NCI-H1930 (cell line): ENCODE measurements at regions not wholly inside any gene's neighbourhood (a gene's known extent, or its start where the extent isn't known, plus 50 kb on each side); places are given as distances from the start of the nearest gene placed in this dataset.
"Not testable (repeated sequence)": the region's sequence is repeated elsewhere in the genome, so short reads cannot be mapped to it uniquely, and the experiment has no call there.

Experiments used
- DNase-seq, 2 experiments: peaks; one replicate each; lab custom pipeline; 2025; lab: John Stamatoyannopoulos, UW

GRCh38 chr4:112708772-112709171 is 71.8 kb downstream of the LARP7 start:
- no peak for DNase-seq

GRCh38 chr4:112714922-112715901 is 78.3 kb downstream of the LARP7 start:
- no peak for DNase-seq

GRCh38 chr4:112717856-112718255 is 80.9 kb downstream of the LARP7 start:
- no peak for DNase-seq

- no peak for DNase-seq
Observed at GRCh38 chr4:112721627-112722026, 84.7 kb downstream of the LARP7 start.

GRCh38 chr4:112726041-112726440 is 89.1 kb downstream of the LARP7 start:
- DNase-seq, result no peak

GRCh38 chr4:112727728-112728127 is 90.8 kb downstream of the LARP7 start:
- not testable (repeated sequence) for DNase-seq

- DNase-seq, result no peak
Observed at GRCh38 chr4:112731715-112732114, 94.8 kb downstream of the LARP7 start.

GRCh38 chr4:112732142-112732541 is 95.2 kb downstream of the LARP7 start:
- no peak for DNase-seq

- DNase-seq, result no peak
Observed at GRCh38 chr4:112735474-112735951, 98.6 kb downstream of the LARP7 start.

- no peak for DNase-seq
Observed at GRCh38 chr4:112736718-112737135, 99.8 kb downstream of the LARP7 start.

- DNase-seq, result no peak
Observed at GRCh38 chr4:112739442-112739841, 102.5 kb downstream of the LARP7 start.

GRCh38 chr4:112747036-112747435 is 110.1 kb downstream of the LARP7 start:
- DNase-seq, result no peak

GRCh38 chr4:112748352-112748878 is 111.5 kb downstream of the LARP7 start:
- no peak for DNase-seq

- DNase-seq, result not testable (repeated sequence)
Observed at GRCh38 chr4:112750749-112751148, 113.8 kb downstream of the LARP7 start.

GRCh38 chr4:112751447-112751846 is 114.5 kb downstream of the LARP7 start:
- no peak for DNase-seq

- no peak for DNase-seq
Observed at GRCh38 chr4:112752061-112752460, 115.1 kb downstream of the LARP7 start.

- no peak for DNase-seq
Observed at GRCh38 chr4:112752510-112752909, 115.6 kb downstream of the LARP7 start.

- no peak for DNase-seq
Observed at GRCh38 chr4:112753333-112753732, 116.4 kb downstream of the LARP7 start.

GRCh38 chr4:112759313-112759712 is 122.4 kb downstream of the LARP7 start:
- DNase-seq, result no peak

GRCh38 chr4:112765317-112765974 is 128.5 kb downstream of the LARP7 start:
- no peak for DNase-seq

GRCh38 chr4:112766422-112766821 is 129.5 kb downstream of the LARP7 start:
- DNase-seq, result no peak

GRCh38 chr4:112767386-112767785 is 130.4 kb downstream of the LARP7 start:
- no peak for DNase-seq

- no peak for DNase-seq
Observed at GRCh38 chr4:112770114-112770513, 133.2 kb downstream of the LARP7 start.
